Gastrocnemius medialis (tissue), 4 donors: ENCODE measurements at regions not wholly inside any gene's neighbourhood (a gene's known extent, or its start where the extent isn't known, plus 50 kb on each side); places are given as distances from the start of the nearest gene placed in this dataset.

Source experiments
- CTCF ChIP-seq, 5 experiments: fragments of 450-650 bp in 3 of 5; fragments of 200-600 bp in 2 of 5; sonication (generic) in 2 of 5; IDR thresholded peaks in 4 of 5; conservative IDR thresholded peaks in 1 of 5; 1 replicate in 4 of 5; 2 replicates in 1 of 5; pipeline ENCODE4 v1.5.1; 2016 to 2019; ENCODE audit warnings: antibody characterized with exemption in 5 of 5, mild to moderate bottlenecking in 3 of 5, moderate library complexity in 3 of 5
- POLR2A ChIP-seq, 2 donors: fragments of 450-650 bp; IDR thresholded peaks; one replicate each; pipeline ENCODE4 v1.6.1; 2017; ENCODE audit warnings: antibody characterized with exemption in 2 of 2, mild to moderate bottlenecking in 2 of 2, moderate library complexity in 2 of 2

- TF ChIP-seq CTCF (IDR thresholded peaks at IDR 0.05 in 4 of 5, conservative IDR thresholded peaks at IDR 0.05 in 1 of 5) (no peak), POLR2A (IDR thresholded peaks at IDR 0.05) (no peak)
Measured at GRCh38 chr4:77384094-77384493, 221.5 kb upstream of the CXCL13 start.
